HepG2 (cell line): ENCODE measurements at regions not wholly inside any gene's neighbourhood (a gene's known extent, or its start where the extent isn't known, plus 50 kb on each side); places are given as distances from the start of the nearest gene placed in this dataset.

Experiments
- BCL6 ChIP-seq: IDR thresholded peaks from 2 replicates; pipeline ENCODE4 v1.6.1; 2016; ENCODE audit warnings: missing genetic modification reagents, missing compliant biosample characterization
- CBX2 ChIP-seq, 2 experiments: fragments of 200-600 bp in 1 of 2; sonication (generic); formaldehyde crosslinking in 1 of 2; IDR thresholded peaks; 2 replicates each; pipeline versions ENCODE4 v1.7.0 to v1.8.1; 2018 to 2022; ENCODE audit warnings: low read depth in 2 of 2, low read length in 1 of 2, mild to moderate bottlenecking in 1 of 2, missing genetic modification reagents in 1 of 2
- CCAR2 ChIP-seq: fragments of 200-400 bp; formaldehyde crosslinking; optimal IDR thresholded peaks from 2 replicates; pipeline ENCODE3; 2018; ENCODE audit warnings: low read depth, mild to moderate bottlenecking, low read length, moderate library complexity
- HMG20A ChIP-seq: IDR thresholded peaks from 2 replicates; pipeline ENCODE4 v1.6.1; 2016; ENCODE audit warnings: borderline replicate concordance
- KDM3A ChIP-seq: IDR thresholded peaks from 2 replicates; pipeline ENCODE4 v1.6.1; 2018; ENCODE audit warnings: low read depth, missing compliant biosample characterization
- KDM5A ChIP-seq: fragments of 200-600 bp; sonication (generic); IDR thresholded peaks from 2 replicates; pipeline ENCODE4 v1.7.0; 2018; ENCODE audit warnings: antibody characterized with exemption, mild to moderate bottlenecking, low read length, borderline replicate concordance
- NFIC ChIP-seq: IDR thresholded peaks from 2 replicates; pipeline ENCODE4 v1.6.1; 2012; ENCODE audit warnings: mild to moderate bottlenecking, low read length, inconsistent platforms
- PHF8 ChIP-seq: sonication (generic); formaldehyde crosslinking; IDR thresholded peaks from 2 replicates; pipeline ENCODE4 v1.5.0; 2020; ENCODE audit warnings: missing genetic modification reagents
- POLR2G ChIP-seq: fragments of 200-400 bp; formaldehyde crosslinking; IDR thresholded peaks from 2 replicates; pipeline ENCODE4 v1.6.1; 2018; ENCODE audit warnings: mild to moderate bottlenecking, low read depth, low read length, moderate library complexity
- PPARG ChIP-seq: conservative IDR thresholded peaks from 2 replicates; pipeline ENCODE4 v1.6.1; 2016; ENCODE audit warnings: missing biosample characterization, missing genetic modification reagents
- RAD51 ChIP-seq: fragments of 450-650 bp; IDR thresholded peaks from 2 replicates; pipeline ENCODE4 v1.6.1; 2016; ENCODE audit warnings: borderline replicate concordance
- RXRB ChIP-seq: IDR thresholded peaks from 2 replicates; pipeline ENCODE4 v1.6.1; 2016; ENCODE audit warnings: borderline replicate concordance, missing genetic modification reagents, missing compliant biosample characterization
- U2AF2 ChIP-seq: fragments of 200-400 bp; formaldehyde crosslinking; IDR thresholded peaks from 2 replicates; pipeline ENCODE4 v1.6.1; 2017; ENCODE audit warnings: low read depth, mild to moderate bottlenecking, low read length
- ZNF251 ChIP-seq: sonication (generic); formaldehyde crosslinking; IDR thresholded peaks from 2 replicates; pipeline ENCODE4 v1.9.0; 2021; ENCODE audit warnings: mild to moderate bottlenecking, missing genetic modification reagents
- ZNF331 ChIP-seq: sonication (generic); formaldehyde crosslinking; IDR thresholded peaks from 2 replicates; pipeline ENCODE4 v1.4.0; 2020; ENCODE audit warnings: missing genetic modification reagents
- ZNF34 ChIP-seq: sonication (generic); formaldehyde crosslinking; IDR thresholded peaks from 2 replicates; pipeline ENCODE4 v1.4.0; 2020; ENCODE audit warnings: mild to moderate bottlenecking, missing genetic modification reagents, borderline replicate concordance
- ZNF343 ChIP-seq: sonication (generic); formaldehyde crosslinking; IDR thresholded peaks from 2 replicates; pipeline ENCODE4 v1.4.0; 2020; ENCODE audit warnings: mild to moderate bottlenecking, missing genetic modification reagents
- ZNF549 ChIP-seq: sonication (generic); formaldehyde crosslinking; IDR thresholded peaks from 2 replicates; pipeline ENCODE4 v1.5.0; 2020; ENCODE audit warnings: missing genetic modification reagents
- ZNF629 ChIP-seq: sonication (generic); formaldehyde crosslinking; conservative IDR thresholded peaks from 2 replicates; pipeline ENCODE4 v1.5.0; 2020; ENCODE audit warnings: missing genetic modification reagents
- ZNF746 ChIP-seq: sonication (generic); formaldehyde crosslinking; IDR thresholded peaks from 2 replicates; pipeline ENCODE4 v1.8.0; 2022; ENCODE audit warnings: mild to moderate bottlenecking, missing genetic modification reagents
- ZNF761 ChIP-seq: sonication (generic); formaldehyde crosslinking; conservative IDR thresholded peaks from 2 replicates; pipeline ENCODE4 v1.4.0; 2020; ENCODE audit warnings: mild to moderate bottlenecking, missing genetic modification reagents
- ZNF850 ChIP-seq: sonication (generic); formaldehyde crosslinking; conservative IDR thresholded peaks from 2 replicates; pipeline ENCODE4 v1.9.0; 2021; ENCODE audit warnings: mild to moderate bottlenecking, missing genetic modification reagents
- TF ChIP-seq, protein P1 (sequence below): sonication (generic); formaldehyde crosslinking; IDR thresholded peaks from 2 replicates; pipeline ENCODE4 v1.5.0; 2020; ENCODE audit warnings: mild to moderate bottlenecking, missing genetic modification reagents, borderline replicate concordance
- TF ChIP-seq, protein P2 (sequence below): IDR thresholded peaks from 2 replicates; pipeline ENCODE4 v1.6.1; 2018; ENCODE audit warnings: missing genetic modification reagents, mild to moderate bottlenecking, missing compliant biosample characterization
- TF ChIP-seq, protein P3 (sequence below): sonication (generic); formaldehyde crosslinking; IDR thresholded peaks from 2 replicates; pipeline ENCODE4 v1.9.0; 2022; ENCODE audit warnings: low read depth, missing genetic modification reagents

DNA sequence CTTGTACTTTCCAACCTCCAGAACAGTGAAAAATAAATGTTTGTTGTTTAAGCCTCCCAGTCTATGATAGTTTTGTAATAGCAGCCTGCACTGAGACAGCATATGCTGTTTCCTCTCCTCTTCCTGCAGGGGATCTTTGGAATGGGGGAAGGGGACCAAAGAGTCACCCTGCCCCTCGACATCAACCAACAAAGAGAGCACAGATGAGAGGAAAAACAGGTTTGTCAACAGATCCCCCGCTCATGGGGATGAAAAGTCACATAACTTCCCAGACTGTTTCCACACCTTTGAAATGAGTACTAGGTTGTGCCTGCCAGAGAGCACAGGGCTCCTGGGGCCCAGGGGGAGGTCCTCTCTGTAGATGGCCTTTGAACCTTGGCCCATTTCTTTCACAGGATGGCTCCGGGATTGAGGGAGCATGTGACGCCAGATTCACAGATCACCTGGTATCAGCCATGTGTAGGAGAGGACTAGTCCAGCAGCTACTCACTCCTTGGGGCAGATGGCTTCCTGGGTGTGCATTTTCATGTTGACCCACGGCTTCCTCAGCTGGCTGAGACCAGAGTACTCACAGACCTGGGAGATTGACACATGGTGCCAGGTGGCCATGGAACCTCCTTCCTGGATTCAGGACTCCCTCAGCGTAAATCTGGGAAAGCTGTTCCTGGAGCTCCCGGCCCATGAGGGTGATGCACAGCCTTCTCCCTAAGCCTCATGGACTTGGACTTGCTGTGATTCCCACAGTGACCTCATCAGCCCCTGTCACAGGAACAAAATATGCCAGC is 125.6 kb downstream of the CXCL12 start (continued):
- TF ChIP-seq KDM5A (no peak), CBX2 (IDR thresholded peaks at IDR 0.05; ENCODE audit: low read depth, low read length) (no peak), CBX2 (CRISPR knock-in tag; IDR thresholded peaks at IDR 0.05; ENCODE audit: low read depth) (peak; percentile 82; the same call in 1 of the 2 replicates), ZNF34 (CRISPR knock-in tag) (peak; percentile 90; the same call in 1 of the 2 replicates), KDM3A (CRISPR knock-in tag) (peak; percentile 76), ZNF549 (CRISPR knock-in tag) (peak; percentile 71; the same call in 1 of the 2 replicates), ZNF331 (peak; percentile 94), ZNF761 (CRISPR knock-in tag) (peak; percentile 92), ZNF746 (CRISPR knock-in tag) (peak; percentile 85; the same call in 1 of the 2 replicates), PPARG (CRISPR knock-in tag) (peak; percentile 97), ZNF343 (peak; percentile 89), ZNF850 (no peak), POLR2G (peak; percentile 70; the same call in 1 of the 2 replicates), CCAR2 (no peak), BCL6 (CRISPR knock-in tag) (peak; percentile 95), PHF8 (CRISPR knock-in tag) (0 out of 2 replicates have a peak, but pooled peaks have one; percentile 23), RXRB (CRISPR knock-in tag) (peak; percentile 99), ZNF629 (CRISPR knock-in tag) (peak; percentile 79; the same call in 1 of the 2 replicates), NFIC (peak; percentile 91; the same call in 1 of the 2 replicates), RAD51 (peak; percentile 68), ZNF251 (CRISPR knock-in tag) (0 out of 2 replicates have a peak, but pooled peaks have one; percentile 11), HMG20A (CRISPR knock-in tag) (peak; percentile 95), U2AF2 (no peak)
- TF ChIP-seq, protein P1, sequence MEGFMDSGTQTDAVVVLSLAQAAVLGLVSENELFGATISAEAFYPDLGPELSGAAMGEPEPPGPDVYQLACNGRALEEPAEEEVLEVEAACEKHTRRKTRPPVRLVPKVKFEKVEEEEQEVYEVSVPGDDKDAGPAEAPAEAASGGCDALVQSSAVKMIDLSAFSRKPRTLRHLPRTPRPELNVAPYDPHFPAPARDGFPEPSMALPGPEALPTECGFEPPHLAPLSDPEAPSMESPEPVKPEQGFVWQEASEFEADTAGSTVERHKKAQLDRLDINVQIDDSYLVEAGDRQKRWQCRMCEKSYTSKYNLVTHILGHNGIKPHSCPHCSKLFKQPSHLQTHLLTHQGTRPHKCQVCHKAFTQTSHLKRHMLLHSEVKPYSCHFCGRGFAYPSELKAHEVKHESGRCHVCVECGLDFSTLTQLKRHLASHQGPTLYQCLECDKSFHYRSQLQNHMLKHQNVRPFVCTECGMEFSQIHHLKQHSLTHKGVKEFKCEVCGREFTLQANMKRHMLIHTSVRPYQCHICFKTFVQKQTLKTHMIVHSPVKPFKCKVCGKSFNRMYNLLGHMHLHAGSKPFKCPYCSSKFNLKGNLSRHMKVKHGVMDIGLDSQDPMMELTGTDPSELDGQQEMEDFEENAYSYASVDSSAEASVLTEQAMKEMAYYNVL (CRISPR knock-in tag) = peak; percentile 97
- TF ChIP-seq, protein P2, sequence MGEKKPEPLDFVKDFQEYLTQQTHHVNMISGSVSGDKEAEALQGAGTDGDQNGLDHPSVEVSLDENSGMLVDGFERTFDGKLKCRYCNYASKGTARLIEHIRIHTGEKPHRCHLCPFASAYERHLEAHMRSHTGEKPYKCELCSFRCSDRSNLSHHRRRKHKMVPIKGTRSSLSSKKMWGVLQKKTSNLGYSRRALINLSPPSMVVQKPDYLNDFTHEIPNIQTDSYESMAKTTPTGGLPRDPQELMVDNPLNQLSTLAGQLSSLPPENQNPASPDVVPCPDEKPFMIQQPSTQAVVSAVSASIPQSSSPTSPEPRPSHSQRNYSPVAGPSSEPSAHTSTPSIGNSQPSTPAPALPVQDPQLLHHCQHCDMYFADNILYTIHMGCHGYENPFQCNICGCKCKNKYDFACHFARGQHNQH (CRISPR knock-in tag) = peak; percentile 96
- TF ChIP-seq, protein P3, sequence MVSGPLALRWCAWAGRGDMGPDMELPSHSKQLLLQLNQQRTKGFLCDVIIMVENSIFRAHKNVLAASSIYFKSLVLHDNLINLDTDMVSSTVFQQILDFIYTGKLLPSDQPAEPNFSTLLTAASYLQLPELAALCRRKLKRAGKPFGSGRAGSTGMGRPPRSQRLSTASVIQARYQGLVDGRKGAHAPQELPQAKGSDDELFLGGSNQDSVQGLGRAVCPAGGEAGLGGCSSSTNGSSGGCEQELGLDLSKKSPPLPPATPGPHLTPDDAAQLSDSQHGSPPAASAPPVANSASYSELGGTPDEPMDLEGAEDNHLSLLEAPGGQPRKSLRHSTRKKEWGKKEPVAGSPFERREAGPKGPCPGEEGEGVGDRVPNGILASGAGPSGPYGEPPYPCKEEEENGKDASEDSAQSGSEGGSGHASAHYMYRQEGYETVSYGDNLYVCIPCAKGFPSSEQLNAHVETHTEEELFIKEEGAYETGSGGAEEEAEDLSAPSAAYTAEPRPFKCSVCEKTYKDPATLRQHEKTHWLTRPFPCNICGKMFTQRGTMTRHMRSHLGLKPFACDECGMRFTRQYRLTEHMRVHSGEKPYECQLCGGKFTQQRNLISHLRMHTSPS (CRISPR knock-in tag) = peak; percentile 63; the same call in 1 of the 2 replicates
